Parathyroid adenoma (tissue), 2 donors: ENCODE measurements at regions not wholly inside any gene's neighbourhood (a gene's known extent, or its start where the extent isn't known, plus 50 kb on each side); places are given as distances from the start of the nearest gene placed in this dataset.

Source experiments
- H2AFZ ChIP-seq: fragments of 300-600 bp; sonication (generic); one replicate; pipeline ENCODE4 v1.7.0; 2017; ENCODE audit warnings: antibody characterized with exemption, mild to moderate bottlenecking
- H3K27ac ChIP-seq: fragments of 300-600 bp; sonication (generic); one replicate; pipeline ENCODE4 v1.7.0; 2017
- H3K27me3 ChIP-seq: fragments of 300-600 bp; sonication (generic); one replicate; pipeline ENCODE4 v1.7.0; 2017; ENCODE audit warnings: low read length; ENCODE audit not compliant: control insufficient read depth, insufficient read depth
- H3K36me3 ChIP-seq: fragments of 300-600 bp; sonication (generic); one replicate; pipeline ENCODE4 v1.7.0; 2017; ENCODE audit warnings: low read length; ENCODE audit not compliant: control insufficient read depth, insufficient read depth
- H3K4me1 ChIP-seq: fragments of 300-600 bp; sonication (generic); one replicate; pipeline ENCODE4 v1.7.0; 2017; ENCODE audit warnings: control low read depth
- H3K4me2 ChIP-seq: fragments of 300-600 bp; sonication (generic); one replicate; pipeline ENCODE4 v1.7.0; 2017; ENCODE audit warnings: low read length
- H3K4me3 ChIP-seq: fragments of 300-600 bp; sonication (generic); one replicate; pipeline ENCODE4 v1.7.0; 2017; ENCODE audit warnings: low read depth, low read length
- H3K79me2 ChIP-seq: fragments of 300-600 bp; sonication (generic); one replicate; pipeline ENCODE4 v1.7.0; 2017; ENCODE audit warnings: control low read depth
- H3K9ac ChIP-seq: fragments of 300-600 bp; sonication (generic); one replicate; pipeline ENCODE4 v1.7.0; 2017; ENCODE audit warnings: mild to moderate bottlenecking
- H3K9me3 ChIP-seq: fragments of 300-600 bp; sonication (generic); one replicate; pipeline ENCODE4 v1.7.0; 2017; ENCODE audit warnings: low read length; ENCODE audit not compliant: control insufficient read depth
- TF ChIP-seq, protein P1 (sequence below): fragments of 300-600 bp; sonication (generic); IDR thresholded peaks from one replicate; pipeline ENCODE4 v1.7.0; 2017; ENCODE audit warnings: antibody characterized with exemption, mild to moderate bottlenecking
- donor health status: primary hyperparathyroidism.

DNA sequence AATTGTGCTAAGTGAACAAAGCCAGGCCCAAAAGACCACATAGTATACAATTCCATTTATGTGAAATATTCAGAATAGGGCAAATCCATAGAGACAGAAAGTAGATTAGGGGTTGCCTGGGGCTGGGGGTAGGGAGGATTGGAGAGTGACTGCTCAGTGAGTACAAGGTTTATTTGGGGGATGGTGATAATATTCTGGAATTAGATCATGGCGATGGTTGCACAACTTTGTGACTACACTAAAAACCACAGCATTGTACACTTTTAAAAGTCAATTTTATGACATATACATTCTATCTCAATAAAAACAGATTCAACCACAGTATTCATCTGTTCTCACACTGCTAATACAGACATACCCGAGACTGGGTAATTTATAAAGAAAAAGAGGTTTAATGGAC lies 68.7 kb upstream of the MAP1LC3B2 start:
- Histone ChIP-seq H3K79me2 (no peaks in the 10 kb centered on the region), H3K4me2 (no peak overlapping the region), H3K4me1 (no peaks in the 10 kb centered on the region), H3K9ac (no peak overlapping the region), H3K36me3 (no peaks in the 10 kb centered on the region), H2AFZ (no peak overlapping the region), H3K4me3 (no peak overlapping the region), H3K27ac (no peak overlapping the region), H3K9me3 (no peaks in the 10 kb centered on the region), H3K27me3 (no peaks in the 10 kb centered on the region)
- TF ChIP-seq, protein P1, sequence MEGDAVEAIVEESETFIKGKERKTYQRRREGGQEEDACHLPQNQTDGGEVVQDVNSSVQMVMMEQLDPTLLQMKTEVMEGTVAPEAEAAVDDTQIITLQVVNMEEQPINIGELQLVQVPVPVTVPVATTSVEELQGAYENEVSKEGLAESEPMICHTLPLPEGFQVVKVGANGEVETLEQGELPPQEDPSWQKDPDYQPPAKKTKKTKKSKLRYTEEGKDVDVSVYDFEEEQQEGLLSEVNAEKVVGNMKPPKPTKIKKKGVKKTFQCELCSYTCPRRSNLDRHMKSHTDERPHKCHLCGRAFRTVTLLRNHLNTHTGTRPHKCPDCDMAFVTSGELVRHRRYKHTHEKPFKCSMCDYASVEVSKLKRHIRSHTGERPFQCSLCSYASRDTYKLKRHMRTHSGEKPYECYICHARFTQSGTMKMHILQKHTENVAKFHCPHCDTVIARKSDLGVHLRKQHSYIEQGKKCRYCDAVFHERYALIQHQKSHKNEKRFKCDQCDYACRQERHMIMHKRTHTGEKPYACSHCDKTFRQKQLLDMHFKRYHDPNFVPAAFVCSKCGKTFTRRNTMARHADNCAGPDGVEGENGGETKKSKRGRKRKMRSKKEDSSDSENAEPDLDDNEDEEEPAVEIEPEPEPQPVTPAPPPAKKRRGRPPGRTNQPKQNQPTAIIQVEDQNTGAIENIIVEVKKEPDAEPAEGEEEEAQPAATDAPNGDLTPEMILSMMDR, result no peak

DNA sequence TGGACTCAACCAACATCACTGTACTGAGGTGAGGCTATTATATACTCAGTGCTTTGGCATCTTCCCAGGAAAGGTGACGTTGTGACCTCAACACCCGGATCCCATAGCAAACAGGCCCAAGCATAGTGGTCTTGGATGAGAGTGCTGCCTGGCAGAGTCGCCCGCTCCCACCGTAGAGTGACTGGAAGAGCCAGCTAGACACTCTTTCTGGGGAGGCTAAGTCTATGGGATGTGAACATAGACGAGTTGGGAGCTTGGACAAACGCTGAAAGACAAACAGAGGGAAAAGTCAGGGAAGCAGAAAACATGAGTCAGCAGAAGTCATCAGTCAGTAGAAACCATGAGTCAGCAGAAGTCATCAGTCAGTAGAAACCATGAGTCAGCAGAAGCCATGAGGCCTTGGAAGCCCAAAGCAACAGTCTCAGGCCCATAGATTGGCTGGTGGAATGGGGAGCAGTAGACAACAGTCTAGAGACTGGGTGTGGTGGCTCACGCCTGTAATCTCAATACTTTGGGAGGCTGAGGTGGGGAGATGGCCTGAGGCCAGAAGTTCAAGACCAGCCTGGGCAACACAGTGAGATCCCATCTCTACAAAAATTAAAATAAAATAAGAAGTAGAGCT lies 66.4 kb upstream of the MAP1LC3B2 start:
- Histone ChIP-seq H3K9ac (no peak overlapping the region), H3K27ac (no peak overlapping the region)
- TF ChIP-seq, protein P1, result no peak

DNA sequence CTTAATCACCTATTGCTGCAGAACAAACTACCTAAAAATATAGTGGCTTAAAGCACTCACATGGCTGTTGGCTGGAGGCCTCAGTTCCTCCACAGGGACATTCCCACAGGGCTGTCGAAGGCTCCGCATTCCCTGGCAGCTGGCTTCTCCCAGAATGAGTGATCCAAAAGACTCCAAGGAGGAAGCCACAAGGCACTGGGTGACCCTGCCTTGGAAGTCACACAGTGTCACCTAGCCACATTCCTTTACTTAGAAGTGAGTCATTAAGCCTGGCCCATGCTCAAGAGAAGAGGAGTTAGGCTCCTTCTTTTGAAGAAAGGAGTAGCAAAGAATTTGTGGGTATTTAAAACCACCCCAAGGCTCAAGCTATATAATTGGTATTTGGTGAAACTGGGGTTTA lies 63.9 kb upstream of the MAP1LC3B2 start:
- H3K36me3 ChIP-seq, result no peaks in the 10 kb centered on the region
- no peak overlapping the region for H3K4me3 ChIP-seq
- H3K4me1 ChIP-seq, result no peaks in the 10 kb centered on the region
- H3K9ac ChIP-seq, result no peak overlapping the region
- no peak overlapping the region for H3K4me2 ChIP-seq
- no peaks in the 10 kb centered on the region for H3K79me2 ChIP-seq
- H3K27me3 ChIP-seq, result no peaks in the 10 kb centered on the region
- H3K9me3 ChIP-seq, result no peaks in the 10 kb centered on the region
- no peak overlapping the region for H2AFZ ChIP-seq
- TF ChIP-seq, protein P1, result no peak
- no peak overlapping the region for H3K27ac ChIP-seq

More for the DNA sequence above, 66.4 kb upstream of the MAP1LC3B2 start:
- no peaks in the 10 kb centered on the region for H3K9me3 ChIP-seq
- no peaks in the 10 kb centered on the region for H3K4me1 ChIP-seq
- H3K27me3 ChIP-seq, result no peaks in the 10 kb centered on the region
- no peak overlapping the region for H3K4me3 ChIP-seq
- H3K36me3 ChIP-seq, result no peaks in the 10 kb centered on the region
- H2AFZ ChIP-seq, result no peak overlapping the region
- no peak overlapping the region for H3K4me2 ChIP-seq
- no peaks in the 10 kb centered on the region for H3K79me2 ChIP-seq

DNA sequence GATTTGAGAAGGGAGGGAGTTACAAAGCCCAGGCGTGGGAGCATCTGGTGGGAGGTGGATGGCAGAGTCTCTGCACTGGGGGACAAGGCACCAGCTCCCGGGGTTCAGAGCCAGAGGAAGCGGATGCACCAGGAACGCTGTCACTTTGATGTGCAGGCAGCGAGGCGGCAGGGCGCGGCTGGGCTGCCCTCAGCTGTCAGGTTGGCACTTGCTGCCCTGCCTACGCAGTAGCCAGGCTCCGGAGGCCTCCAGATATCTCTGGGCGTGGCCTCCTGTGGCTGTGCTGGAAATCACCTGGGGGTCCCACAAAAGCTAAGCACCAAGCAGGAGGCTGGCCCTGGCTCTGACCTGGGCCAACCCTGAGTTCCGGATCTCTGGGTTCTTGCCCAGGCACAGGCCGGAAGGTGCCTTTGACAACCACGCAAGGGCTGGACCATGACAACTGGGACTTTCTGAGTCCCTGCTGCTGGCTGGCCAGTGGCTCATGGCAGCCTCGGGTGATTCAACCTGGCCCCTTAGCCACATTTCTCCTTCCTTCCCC lies 62.1 kb upstream of the MAP1LC3B2 start:
- H3K4me3 ChIP-seq, result no peak overlapping the region
- H3K9ac ChIP-seq, result no peak overlapping the region
- H3K27me3 ChIP-seq, result no peaks in the 10 kb centered on the region

More for the DNA sequence above, 62.1 kb upstream of the MAP1LC3B2 start:
- no peaks in the 10 kb centered on the region for H3K4me1 ChIP-seq
- no peaks in the 10 kb centered on the region for H3K36me3 ChIP-seq
- H3K4me2 ChIP-seq, result no peak overlapping the region
- no peak overlapping the region for H3K27ac ChIP-seq
- TF ChIP-seq, protein P1, result no peak
- H2AFZ ChIP-seq, result no peak overlapping the region
- H3K9me3 ChIP-seq, result no peaks in the 10 kb centered on the region
- no peaks in the 10 kb centered on the region for H3K79me2 ChIP-seq
